ENCODE measurements at regions not wholly inside any gene's neighbourhood (a gene's known extent, or its start where the extent isn't known, plus 50 kb on each side); places are given as distances from the start of the nearest gene placed in this dataset.

- no peaks in the 10 kb centered on the region for H3K79me2 ChIP-seq (ENCODE audit: insufficient read depth, low read length)
- no peak overlapping the region for H3K27ac Mint-ChIP-seq (ENCODE audit: unreplicated experiment)
- FAIRE-seq = no peak
Observed at GRCh38 chr13:57918086-57918485, 286.5 kb downstream of the PCDH17 start.

GRCh38 chr13:57918913-57919312 is 287.4 kb downstream of the PCDH17 start:
- Mint-ChIP-seq H3K4me1 (ENCODE audit: low read depth, unreplicated experiment) (no peaks in the 10 kb centered on the region), H3K27me3 (ENCODE audit: low read depth, unreplicated experiment) (no peaks in the 10 kb centered on the region), H3K27ac (ENCODE audit: unreplicated experiment) (no peak overlapping the region), H3K4me3 (ENCODE audit: unreplicated experiment) (no peak overlapping the region), H3K36me3 (ENCODE audit: low read depth, unreplicated experiment) (no peaks in the 10 kb centered on the region), H3K9me3 (ENCODE audit: unreplicated experiment) (no peaks in the 10 kb centered on the region)
- Histone ChIP-seq H3K4me3 (ENCODE audit: insufficient read depth, low read depth, low read length) (no peak overlapping the region), H3K36me3 (ENCODE audit: insufficient read depth, low read length) (no peaks in the 10 kb centered on the region), H3K9ac (ENCODE audit: low read length) (no peak overlapping the region), H3K79me2 (ENCODE audit: insufficient read depth, low read length) (no peaks in the 10 kb centered on the region), H3K27ac (ENCODE audit: low read depth, low read length) (no peak overlapping the region), H2AFZ (ENCODE audit: low read depth, low read length) (no peak overlapping the region), H3K9me3 (ENCODE audit: insufficient read depth, low read depth, low read length) (no peaks in the 10 kb centered on the region), H3K4me1 (ENCODE audit: insufficient read depth, low read length) (no peaks in the 10 kb centered on the region), H3K27me3 (ENCODE audit: insufficient read depth, low read length) (no peaks in the 10 kb centered on the region), H4K20me1 (ENCODE audit: insufficient read depth, low read length) (no peaks in the 10 kb centered on the region), H3K4me2 (ENCODE audit: low read length) (no peak overlapping the region)
- FAIRE-seq = no peak
- no peak for DNase-seq (ENCODE audit: low read depth)
- no peak for TF ChIP-seq CTCF (IDR thresholded peaks at IDR 0.05; ENCODE audit: insufficient read depth, low read depth, low read length)
- no peak for TF ChIP-seq EZH2 (IDR thresholded peaks at IDR 0.05; ENCODE audit: insufficient read depth, low read length)

More at GRCh38 chr13:57918086-57918485, 286.5 kb downstream of the PCDH17 start:
- peak; percentile 22 for DNase-seq (ENCODE audit: low read depth)
- Histone ChIP-seq H3K36me3 (ENCODE audit: insufficient read depth, low read length) (no peaks in the 10 kb centered on the region), H3K27ac (ENCODE audit: low read depth, low read length) (no peak overlapping the region), H3K4me2 (ENCODE audit: low read length) (no peak overlapping the region), H3K27me3 (ENCODE audit: insufficient read depth, low read length) (no peaks in the 10 kb centered on the region), H2AFZ (ENCODE audit: low read depth, low read length) (no peak overlapping the region), H3K4me3 (ENCODE audit: insufficient read depth, low read depth, low read length) (no peak overlapping the region), H3K9ac (ENCODE audit: low read length) (no peak overlapping the region), H4K20me1 (ENCODE audit: insufficient read depth, low read length) (no peaks in the 10 kb centered on the region), H3K4me1 (ENCODE audit: insufficient read depth, low read length) (no peaks in the 10 kb centered on the region), H3K9me3 (ENCODE audit: insufficient read depth, low read depth, low read length) (no peaks in the 10 kb centered on the region)
- TF ChIP-seq CTCF (IDR thresholded peaks at IDR 0.05; ENCODE audit: insufficient read depth, low read depth, low read length) (no peak), EZH2 (IDR thresholded peaks at IDR 0.05; ENCODE audit: insufficient read depth, low read length) (no peak)
- no peaks in the 10 kb centered on the region for H3K36me3 Mint-ChIP-seq (ENCODE audit: low read depth, unreplicated experiment)
- H3K4me1 Mint-ChIP-seq (ENCODE audit: low read depth, unreplicated experiment) = no peaks in the 10 kb centered on the region
- H3K27me3 Mint-ChIP-seq (ENCODE audit: low read depth, unreplicated experiment) = no peaks in the 10 kb centered on the region
- H3K4me3 Mint-ChIP-seq (ENCODE audit: unreplicated experiment) = no peak overlapping the region
- no peaks in the 10 kb centered on the region for H3K9me3 Mint-ChIP-seq (ENCODE audit: unreplicated experiment)

GRCh38 chr13:57925250-57925649 is 293.7 kb downstream of the PCDH17 start:
- TF ChIP-seq CTCF (IDR thresholded peaks at IDR 0.05; ENCODE audit: insufficient read depth, low read depth, low read length) (no peak), EZH2 (IDR thresholded peaks at IDR 0.05; ENCODE audit: insufficient read depth, low read length) (no peak)
- H3K9me3 ChIP-seq (ENCODE audit: insufficient read depth, low read depth, low read length) = no peaks in the 10 kb centered on the region
- no peaks in the 10 kb centered on the region for H4K20me1 ChIP-seq (ENCODE audit: insufficient read depth, low read length)

More at GRCh38 chr13:57925250-57925649, 293.7 kb downstream of the PCDH17 start:
- no peaks in the 10 kb centered on the region for H3K36me3 ChIP-seq (ENCODE audit: insufficient read depth, low read length)
- Mint-ChIP-seq H3K27ac (ENCODE audit: unreplicated experiment) (no peak overlapping the region), H3K27me3 (ENCODE audit: low read depth, unreplicated experiment) (no peaks in the 10 kb centered on the region), H3K4me3 (ENCODE audit: unreplicated experiment) (no peak overlapping the region), H3K9me3 (ENCODE audit: unreplicated experiment) (no peaks in the 10 kb centered on the region), H3K36me3 (ENCODE audit: low read depth, unreplicated experiment) (no peaks in the 10 kb centered on the region), H3K4me1 (ENCODE audit: low read depth, unreplicated experiment) (no peaks in the 10 kb centered on the region)
- H3K79me2 ChIP-seq (ENCODE audit: insufficient read depth, low read length) = no peaks in the 10 kb centered on the region
- no peak overlapping the region for H3K4me2 ChIP-seq (ENCODE audit: low read length)
- DNase-seq (ENCODE audit: low read depth) (peak; percentile 8), FAIRE-seq (no peak)
- H3K9ac ChIP-seq (ENCODE audit: low read length) = no peak overlapping the region
- no peak overlapping the region for H3K27ac ChIP-seq (ENCODE audit: low read depth, low read length)
- no peaks in the 10 kb centered on the region for H3K4me1 ChIP-seq (ENCODE audit: insufficient read depth, low read length)
- no peaks in the 10 kb centered on the region for H3K27me3 ChIP-seq (ENCODE audit: insufficient read depth, low read length)
- H2AFZ ChIP-seq (ENCODE audit: low read depth, low read length) = no peak overlapping the region
- no peak overlapping the region for H3K4me3 ChIP-seq (ENCODE audit: insufficient read depth, low read depth, low read length)
